Neural progenitor cell (in vitro differentiated cells): ENCODE measurements at regions not wholly inside any gene's neighbourhood (a gene's known extent, or its start where the extent isn't known, plus 50 kb on each side); places are given as distances from the start of the nearest gene placed in this dataset.

Experiments
- CTCF ChIP-seq: fragments of 200-600 bp; sonication (generic); IDR thresholded peaks from 2 replicates; pipeline ENCODE4 v1.5.1; 2017; ENCODE audit warnings: antibody characterized with exemption, mild to moderate bottlenecking
- EZH2 ChIP-seq: fragments of 200-600 bp; sonication (generic); IDR thresholded peaks from 2 replicates; pipeline ENCODE4 v1.6.1; 2017; ENCODE audit warnings: antibody characterized with exemption, mild to moderate bottlenecking, moderate library complexity
- EZH2phosphoT487 ChIP-seq: fragments of 200-600 bp; sonication (generic); IDR thresholded peaks from 2 replicates; pipeline ENCODE4 v1.6.1; 2017; ENCODE audit warnings: antibody characterized with exemption

- TF ChIP-seq EZH2, result no peak
- TF ChIP-seq EZH2phosphoT487, result no peak
- no peak for TF ChIP-seq CTCF
Observed at GRCh38 chr13:33691980-33692379, 126.0 kb upstream of the RFC3 start.
